H1 (cell line): ENCODE measurements at regions not wholly inside any gene's neighbourhood (a gene's known extent, or its start where the extent isn't known, plus 50 kb on each side); places are given as distances from the start of the nearest gene placed in this dataset.

ENCODE experiments used
- ASH2L ChIP-seq: fragments of 200-600, 300-600 bp; sonication (generic); IDR thresholded peaks from one replicate; pipeline ENCODE4 v1.7.1; 2017; ENCODE audit warnings: low read length
- BACH1 ChIP-seq: IDR thresholded peaks from 2 replicates; pipeline ENCODE4 v1.6.1; 2012; ENCODE audit warnings: low read length, improper control_type of control experiment
- CEBPB ChIP-seq: IDR thresholded peaks from 2 replicates; pipeline ENCODE4 v1.6.1; 2012; ENCODE audit warnings: low read depth, low read length
- CHD2 ChIP-seq: IDR thresholded peaks from 2 replicates; pipeline ENCODE4 v1.6.1; 2012; ENCODE audit warnings: low read length, improper control_type of control experiment
- CHD7 ChIP-seq: fragments of 300-600 bp; sonication (generic); IDR thresholded peaks from 2 replicates; pipeline ENCODE4 v1.7.1; 2012; ENCODE audit warnings: low read length, moderate library complexity, mild to moderate bottlenecking, inconsistent platforms; ENCODE audit not compliant: insufficient replicate concordance
- CTBP2 ChIP-seq: IDR thresholded peaks from 2 replicates; pipeline ENCODE4 v1.7.0; 2011; ENCODE audit warnings: borderline replicate concordance, mild to moderate bottlenecking, moderate library complexity, mixed read lengths, low read length; ENCODE audit not compliant: insufficient read depth, insufficient read length
- EGR1 ChIP-seq: IDR thresholded peaks from 2 replicates; pipeline ENCODE4 v1.6.1; 2011; ENCODE audit warnings: low read depth, low read length, borderline replicate concordance
- KDM5A ChIP-seq: fragments of 200-600 bp; IDR thresholded peaks from 2 replicates; pipeline ENCODE4 v1.7.1; 2012; ENCODE audit warnings: mild to moderate bottlenecking, low read length, inconsistent platforms, mixed read lengths
- NANOG ChIP-seq: IDR thresholded peaks from 2 replicates; pipeline ENCODE4 v1.6.1; 2011; ENCODE audit warnings: low read length, low read depth, mild to moderate bottlenecking, inconsistent platforms; ENCODE audit not compliant: insufficient read depth, poor library complexity, severe bottlenecking
- RAD21 ChIP-seq, 2 experiments: IDR thresholded peaks in 1 of 2; conservative IDR thresholded peaks in 1 of 2; 2 replicates each; pipeline ENCODE4 v1.6.1; 2011; ENCODE audit warnings: low read depth in 2 of 2, low read length in 2 of 2, improper control_type of control experiment in 1 of 2, inconsistent platforms in 1 of 2, mild to moderate bottlenecking in 1 of 2, moderate library complexity in 1 of 2
- USF2 ChIP-seq: IDR thresholded peaks from 2 replicates; pipeline ENCODE4 v1.6.1; 2011; ENCODE audit warnings: low read length, improper control_type of control experiment

- TF ChIP-seq CHD7 (no peak), EGR1 (no peak), BACH1 (no peak), KDM5A (no peak), USF2 (no peak), CTBP2 (no peak), NANOG (no peak), ASH2L (no peak), CEBPB (no peak), RAD21 (IDR thresholded peaks at IDR 0.05 in 1 of 2, conservative IDR thresholded peaks at IDR 0.05 in 1 of 2; ENCODE audit: low read depth in 2 of 2, low read length in 2 of 2) (no peak), CHD2 (no peak)
Measured at GRCh38 chr14:101294136-101294535, 267.2 kb upstream of the DIO3 start (continued).
